T-helper 2 cell treated with Interferon-gamma antibody and Interleukin-4, amounts not matched to agents 5 μg/mL and 100 μg/mL, for 36 hours (primary cell): ENCODE measurements at regions not wholly inside any gene's neighbourhood (a gene's known extent, or its start where the extent isn't known, plus 50 kb on each side); places are given as distances from the start of the nearest gene placed in this dataset.

Experiments
- DNase-seq: peaks from one replicate; pipeline ENCODE4 v3.0.0; 2021; ENCODE audit warnings: low spot score
- H3K27ac Mint-ChIP-seq: one replicate; pipeline ENCODE4 v1.8.0; 2021; ENCODE audit warnings: mild to moderate bottlenecking, mixed read lengths
- H3K27me3 Mint-ChIP-seq: one replicate; pipeline ENCODE4 v1.8.0; 2021; ENCODE audit warnings: low read depth, mixed read lengths
- H3K36me3 Mint-ChIP-seq: one replicate; pipeline ENCODE4 v1.8.0; 2021; ENCODE audit warnings: low read depth, mixed read lengths
- H3K4me1 Mint-ChIP-seq: one replicate; pipeline ENCODE4 v1.8.0; 2021; ENCODE audit warnings: low read depth, mixed read lengths
- H3K4me3 Mint-ChIP-seq: one replicate; pipeline ENCODE4 v1.8.0; 2022; ENCODE audit warnings: mild to moderate bottlenecking, moderate library complexity, mixed read lengths
- H3K9me3 Mint-ChIP-seq: one replicate; pipeline ENCODE4 v1.8.0; 2021; ENCODE audit warnings: mixed read lengths

GRCh38 chr4:60194214-60194613, 1005.9 kb upstream of the ADGRL3 start:
- Mint-ChIP-seq H3K36me3 (no peaks in the 10 kb centered on the region), H3K27ac (no peak overlapping the region), H3K4me3 (no peak overlapping the region), H3K9me3 (peaks cover 24% of the 10 kb centered on the region), H3K4me1 (no peaks in the 10 kb centered on the region), H3K27me3 (no peaks in the 10 kb centered on the region)
- DNase-seq, result no peak

GRCh38 chr4:60195256-60195655, 1004.9 kb upstream of the ADGRL3 start:
- DNase-seq, result no peak
- Mint-ChIP-seq H3K4me3 (no peak overlapping the region), H3K9me3 (peaks cover 20% of the 10 kb centered on the region), H3K4me1 (no peaks in the 10 kb centered on the region), H3K27ac (no peak overlapping the region), H3K27me3 (no peaks in the 10 kb centered on the region), H3K36me3 (no peaks in the 10 kb centered on the region)

GRCh38 chr4:60201052-60201673, 999.0 kb upstream of the ADGRL3 start:
- no peaks in the 10 kb centered on the region for H3K27me3 Mint-ChIP-seq
- DNase-seq, result no peak
- H3K27ac Mint-ChIP-seq, result no peak overlapping the region
- H3K4me1 Mint-ChIP-seq, result no peaks in the 10 kb centered on the region
- no peaks in the 10 kb centered on the region for H3K9me3 Mint-ChIP-seq
- H3K4me3 Mint-ChIP-seq, result no peak overlapping the region
- H3K36me3 Mint-ChIP-seq, result no peaks in the 10 kb centered on the region

- no peak overlapping the region for H3K27ac Mint-ChIP-seq
- no peaks in the 10 kb centered on the region for H3K27me3 Mint-ChIP-seq
- H3K4me1 Mint-ChIP-seq, result no peaks in the 10 kb centered on the region
- no peak for DNase-seq
- H3K36me3 Mint-ChIP-seq, result no peaks in the 10 kb centered on the region
- H3K4me3 Mint-ChIP-seq, result no peak overlapping the region
- peaks cover 6% of the 10 kb centered on the region for H3K9me3 Mint-ChIP-seq
Observed at GRCh38 chr4:60209588-60209987, 990.5 kb upstream of the ADGRL3 start.

DNA sequence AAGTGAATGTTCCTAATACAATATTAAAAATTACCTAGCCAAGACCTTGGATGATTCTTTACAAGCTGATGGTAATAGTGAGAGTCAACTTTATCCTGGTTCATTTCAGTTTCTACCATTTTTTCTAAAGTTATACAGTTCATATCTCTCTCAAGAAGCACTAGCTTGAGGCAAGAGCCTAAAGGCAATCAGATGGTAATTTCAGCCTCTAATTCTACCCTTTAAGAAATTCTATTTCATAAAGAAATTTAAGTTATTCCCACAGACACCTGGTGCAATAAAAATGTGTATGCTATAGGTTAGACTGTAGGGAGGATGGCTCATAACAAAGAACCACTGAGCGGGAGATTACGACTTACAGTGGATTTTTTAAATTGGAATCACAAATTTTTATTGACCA, 984.2 kb upstream of the ADGRL3 start:
- no peak overlapping the region for H3K27ac Mint-ChIP-seq
- DNase-seq, result no peak
- H3K4me3 Mint-ChIP-seq, result no peak overlapping the region
- H3K27me3 Mint-ChIP-seq, result no peaks in the 10 kb centered on the region
- no peaks in the 10 kb centered on the region for H3K36me3 Mint-ChIP-seq
- H3K9me3 Mint-ChIP-seq, result peaks cover 7% of the 10 kb centered on the region
- H3K4me1 Mint-ChIP-seq, result no peaks in the 10 kb centered on the region

GRCh38 chr4:60216752-60217151, 983.4 kb upstream of the ADGRL3 start:
- Mint-ChIP-seq H3K9me3 (peaks cover 7% of the 10 kb centered on the region), H3K27ac (no peak overlapping the region), H3K36me3 (no peaks in the 10 kb centered on the region), H3K4me3 (no peak overlapping the region), H3K4me1 (no peaks in the 10 kb centered on the region), H3K27me3 (no peaks in the 10 kb centered on the region)
- DNase-seq, result no peak

GRCh38 chr4:60221866-60222265, 978.3 kb upstream of the ADGRL3 start:
- Mint-ChIP-seq H3K27ac (no peak overlapping the region), H3K4me1 (no peaks in the 10 kb centered on the region), H3K36me3 (no peaks in the 10 kb centered on the region), H3K4me3 (no peak overlapping the region), H3K9me3 (peaks cover 14% of the 10 kb centered on the region), H3K27me3 (no peaks in the 10 kb centered on the region)
- no peak for DNase-seq

DNA sequence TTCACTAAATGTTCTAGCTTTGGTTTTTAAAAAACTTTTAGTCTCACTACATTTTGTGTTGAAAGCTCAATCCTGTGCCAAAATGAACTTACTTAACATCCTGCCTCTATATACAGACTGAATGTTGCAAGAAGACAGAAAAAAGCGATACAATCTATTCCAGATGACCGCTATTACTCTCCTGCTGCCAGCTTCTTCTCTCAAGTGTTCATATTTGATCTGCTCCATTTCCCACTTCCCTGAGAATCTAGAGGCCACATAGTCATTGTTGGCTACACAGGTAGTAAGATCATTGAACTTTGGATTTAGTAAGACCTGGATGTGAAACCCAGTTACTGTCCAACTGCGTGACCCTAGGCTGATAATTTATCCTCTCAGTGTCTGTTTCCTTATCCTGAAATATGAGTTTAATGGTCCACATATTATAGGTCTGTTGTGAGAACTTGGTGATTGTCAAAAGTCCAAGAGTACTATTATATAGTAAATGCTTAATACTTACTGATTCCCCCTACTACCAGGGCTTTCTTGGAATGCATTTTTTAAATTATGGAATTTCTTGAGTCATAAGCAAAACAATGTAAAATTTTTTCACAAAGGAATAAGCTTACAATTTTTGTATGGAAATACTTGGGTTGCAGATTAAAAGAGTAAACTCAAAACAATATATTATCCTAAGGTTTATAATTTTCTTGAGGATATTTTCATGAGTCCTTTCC, 976.8 kb upstream of the ADGRL3 start:
- Mint-ChIP-seq H3K27me3 (no peaks in the 10 kb centered on the region), H3K36me3 (no peaks in the 10 kb centered on the region), H3K27ac (no peak overlapping the region), H3K4me3 (no peak overlapping the region), H3K9me3 (peaks cover 19% of the 10 kb centered on the region), H3K4me1 (no peaks in the 10 kb centered on the region)
- no peak for DNase-seq

- H3K9me3 Mint-ChIP-seq, result peaks cover 24% of the 10 kb centered on the region
- H3K4me3 Mint-ChIP-seq, result no peak overlapping the region
- no peaks in the 10 kb centered on the region for H3K27me3 Mint-ChIP-seq
- no peaks in the 10 kb centered on the region for H3K36me3 Mint-ChIP-seq
- H3K27ac Mint-ChIP-seq, result no peak overlapping the region
- H3K4me1 Mint-ChIP-seq, result no peaks in the 10 kb centered on the region
- no peak for DNase-seq
Observed at GRCh38 chr4:60241866-60242265, 958.3 kb upstream of the ADGRL3 start.

- Mint-ChIP-seq H3K36me3 (no peaks in the 10 kb centered on the region), H3K4me1 (no peaks in the 10 kb centered on the region), H3K27ac (no peak overlapping the region), H3K4me3 (no peak overlapping the region), H3K27me3 (no peaks in the 10 kb centered on the region), H3K9me3 (peaks cover 22% of the 10 kb centered on the region)
- DNase-seq, result no peak
Observed at GRCh38 chr4:60249784-60250183, 950.3 kb upstream of the ADGRL3 start.

GRCh38 chr4:60250657-60251056, 949.5 kb upstream of the ADGRL3 start:
- DNase-seq, result no peak
- peaks cover 22% of the 10 kb centered on the region for H3K9me3 Mint-ChIP-seq
- H3K4me1 Mint-ChIP-seq, result no peaks in the 10 kb centered on the region
- H3K27me3 Mint-ChIP-seq, result no peaks in the 10 kb centered on the region
- no peak overlapping the region for H3K27ac Mint-ChIP-seq
- no peak overlapping the region for H3K4me3 Mint-ChIP-seq
- no peaks in the 10 kb centered on the region for H3K36me3 Mint-ChIP-seq

DNA sequence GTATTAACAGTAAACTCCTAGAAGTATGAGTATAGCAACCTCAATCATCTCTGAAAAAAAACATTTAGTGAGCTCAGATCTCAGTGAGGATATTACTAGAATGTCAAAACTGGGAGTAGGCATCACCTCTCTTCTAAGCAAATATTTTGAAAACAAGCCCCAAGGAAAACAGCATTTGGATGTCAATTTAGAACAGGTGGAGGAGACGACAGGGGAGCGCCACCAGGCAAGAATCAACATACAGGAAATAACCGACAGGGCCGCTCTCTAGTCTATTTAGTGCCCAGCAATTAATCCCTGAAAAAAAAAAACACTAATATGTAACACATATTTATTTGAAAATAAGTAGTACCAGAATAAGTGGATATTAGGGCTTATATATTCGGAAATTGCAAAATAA, 940.3 kb upstream of the ADGRL3 start:
- H3K36me3 Mint-ChIP-seq, result no peaks in the 10 kb centered on the region
- H3K27me3 Mint-ChIP-seq, result no peaks in the 10 kb centered on the region
- H3K9me3 Mint-ChIP-seq, result peaks cover 20% of the 10 kb centered on the region
- no peak overlapping the region for H3K4me3 Mint-ChIP-seq
- no peaks in the 10 kb centered on the region for H3K4me1 Mint-ChIP-seq
- DNase-seq, result no peak
- H3K27ac Mint-ChIP-seq, result no peak overlapping the region

DNA sequence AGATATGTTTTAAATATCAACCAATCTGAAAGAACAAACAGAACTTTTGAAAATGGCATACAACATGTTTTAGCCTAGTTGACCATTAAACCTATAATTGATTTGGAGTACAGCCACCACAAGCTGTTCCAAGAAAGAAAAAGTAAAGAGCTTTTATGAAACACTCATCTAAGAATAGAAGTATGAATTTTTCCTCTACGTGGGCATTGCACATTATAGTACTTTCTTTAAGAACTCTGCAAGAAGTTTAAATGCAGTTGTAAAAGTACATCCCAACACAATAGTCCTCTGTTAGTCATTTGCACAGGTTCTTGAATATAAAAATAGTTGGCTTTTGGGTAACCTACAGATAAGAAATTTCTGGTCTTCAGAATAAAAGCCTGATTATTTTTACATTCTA, 933.6 kb upstream of the ADGRL3 start:
- DNase-seq, result no peak
- H3K4me3 Mint-ChIP-seq, result no peak overlapping the region
- no peaks in the 10 kb centered on the region for H3K27me3 Mint-ChIP-seq
- H3K9me3 Mint-ChIP-seq, result peaks cover 22% of the 10 kb centered on the region
- H3K4me1 Mint-ChIP-seq, result no peaks in the 10 kb centered on the region
- no peaks in the 10 kb centered on the region for H3K36me3 Mint-ChIP-seq
- no peak overlapping the region for H3K27ac Mint-ChIP-seq

GRCh38 chr4:60296386-60296785, 903.7 kb upstream of the ADGRL3 start:
- Mint-ChIP-seq H3K27me3 (no peaks in the 10 kb centered on the region), H3K4me1 (no peaks in the 10 kb centered on the region), H3K9me3 (peaks cover 46% of the 10 kb centered on the region), H3K4me3 (no peak overlapping the region), H3K27ac (no peak overlapping the region), H3K36me3 (no peaks in the 10 kb centered on the region)
- no peak for DNase-seq
